K562 (cell line): ENCODE measurements at regions not wholly inside any gene's neighbourhood (a gene's known extent, or its start where the extent isn't known, plus 50 kb on each side); places are given as distances from the start of the nearest gene placed in this dataset.
"Not testable (repeated sequence)": the region's sequence is repeated elsewhere in the genome, so short reads cannot be mapped to it uniquely, and the experiment has no call there.

Experiments
- ATAC-seq: fragments of 200-7000 bp; cut with Tn5 transposase; 3 replicates; pipeline ENCODE4 v1.9.1; 2020; ENCODE audit warnings: moderate library complexity
- BruUV-seq: library from RNA; stranded (reverse); fragments of 400-500 nt; replicated peaks from 2 replicates; lab custom pipeline; 2021; lab: Mats Ljungman, UMichigan
- CTCF ChIA-PET: fragments of 300-600 bp; formaldehyde crosslinking; extraction: SDS; loops from one replicate; lab custom pipeline; 2021; ENCODE audit warnings: low intra/inter-chr PET ratio; lab: Yijun Ruan, JAX
- POLR2A ChIA-PET: fragments of 300-600, 350-650 bp; sonication (Branson Sonifier 250); formaldehyde crosslinking; extraction: SDS; loops from one replicate; lab custom pipeline; 2021; ENCODE audit warnings: antibody characterized with exemption, inconsistent platforms; lab: Yijun Ruan, JAX
- DNase-seq, 4 experiments: peaks; one replicate each; pipeline versions ENCODE4 v3.0.0 to v3.0.0-alpha.2; 2011 to 2018; ENCODE audit warnings: low spot score in 3 of 4, mixed read lengths in 3 of 4; ENCODE audit errors: extremely low read depth in 1 of 4
- FAIRE-seq: peaks from 2 replicates; lab custom pipeline; 2011; peaks lifted over from hg19 to GRCh38; lab: Jason Lieb, UNC
- H2AFZ ChIP-seq: 2 replicates; pipeline ENCODE4 v1.6.0; 2011; ENCODE audit warnings: low read depth, low read length, control low read depth, inconsistent platforms
- H3K27ac ChIP-seq: fragments of 200-600 bp; 3 replicates; pipeline ENCODE4 v1.8.0; 2011; ENCODE audit warnings: low read depth, mild to moderate bottlenecking, control low read depth, inconsistent platforms, low read length, moderate library complexity, mixed read lengths; ENCODE audit errors: extremely low read depth
- H3K27me3 ChIP-seq, 2 experiments: fragments of 300-600 bp in 1 of 2; 2 replicates in 1 of 2; 3 replicates in 1 of 2; pipeline versions ENCODE4 v1.6.0 to v1.8.0; 2011; ENCODE audit warnings: inconsistent platforms in 2 of 2, low read length in 2 of 2, mild to moderate bottlenecking in 1 of 2, mixed read lengths in 1 of 2, moderate library complexity in 1 of 2; ENCODE audit not compliant: control insufficient read depth in 2 of 2, insufficient read depth in 2 of 2
- H3K36me3 ChIP-seq: fragments of 300-600 bp; 3 replicates; pipeline ENCODE4 v1.8.0; 2011; ENCODE audit warnings: mild to moderate bottlenecking, low read length, inconsistent platforms; ENCODE audit not compliant: control insufficient read depth, insufficient read depth
- H3K4me1 ChIP-seq, 2 experiments: fragments of 200-600 bp in 1 of 2; replicated peaks in 1 of 2; 2 replicates in 1 of 2; 3 replicates in 1 of 2; pipeline versions ENCODE4 v1.5.1 to v1.8.0; 2011; ENCODE audit warnings: inconsistent platforms in 2 of 2, low read length in 2 of 2, mild to moderate bottlenecking in 1 of 2, mixed read lengths in 1 of 2, moderate library complexity in 1 of 2; ENCODE audit not compliant: control insufficient read depth in 2 of 2, insufficient read depth in 2 of 2
- H3K4me2 ChIP-seq: 2 replicates; pipeline ENCODE4 v1.6.1; 2011; ENCODE audit warnings: low read length, control low read depth, inconsistent platforms, mixed read lengths; ENCODE audit not compliant: insufficient read depth
- H3K4me3 ChIP-seq: fragments of 200-600 bp; sonication (generic), shearing (Covaris generic); 2 replicates; pipeline ENCODE4 v1.5.1; 2016; ENCODE audit warnings: control low read depth, inconsistent platforms
- H3K79me2 ChIP-seq: fragments of 200-600 bp; 3 replicates; pipeline ENCODE4 v1.8.0; 2011; ENCODE audit warnings: low read length, inconsistent platforms; ENCODE audit not compliant: control insufficient read depth, insufficient read depth
- H3K9ac ChIP-seq, 2 experiments: 2 replicates each; pipeline versions ENCODE4 v1.6.0 to v1.6.1; 2011; ENCODE audit warnings: low read depth in 2 of 2, low read length in 2 of 2, control low read depth in 1 of 2, inconsistent platforms in 1 of 2, mild to moderate bottlenecking in 1 of 2, mixed read lengths in 1 of 2; ENCODE audit not compliant: insufficient read depth in 1 of 2
- H3K9me1 ChIP-seq: one replicate; pipeline ENCODE4 v1.6.0; 2011; ENCODE audit warnings: inconsistent platforms, mild to moderate bottlenecking, low read length, moderate library complexity; ENCODE audit not compliant: control insufficient read depth, insufficient read depth
- H3K9me3 ChIP-seq: replicated peaks from 2 replicates; pipeline ENCODE4 v1.5.1; 2011; ENCODE audit warnings: low read depth, low read length, inconsistent platforms; ENCODE audit not compliant: control insufficient read depth, insufficient read depth
- H4K20me1 ChIP-seq: replicated peaks from 2 replicates; pipeline ENCODE4 v1.6.1; 2011; ENCODE audit warnings: low read length, inconsistent platforms, mixed read lengths; ENCODE audit not compliant: control insufficient read depth, insufficient read depth
- ADNP ChIP-seq: fragments of 200-800 bp; sonication (Bioruptor generic); IDR thresholded peaks from 2 replicates; pipeline ENCODE4 v1.6.1; 2016; ENCODE audit warnings: missing genetic modification characterization, missing compliant biosample characterization
- CREM ChIP-seq: IDR thresholded peaks from 2 replicates; pipeline ENCODE4 v1.6.1; 2014; ENCODE audit warnings: antibody characterized with exemption, low read depth
- CTBP1 ChIP-seq: fragments of 450-650 bp; IDR thresholded peaks from 2 replicates; pipeline ENCODE4 v1.6.1; 2016; ENCODE audit warnings: borderline replicate concordance
- DPF2 ChIP-seq: fragments of 450-650 bp; IDR thresholded peaks from 2 replicates; pipeline ENCODE4 v1.6.1; 2016
- EHMT2 ChIP-seq: fragments of 450-650 bp; IDR thresholded peaks from 2 replicates; pipeline ENCODE4 v1.6.1; 2018; ENCODE audit warnings: antibody characterized with exemption
- ELF1 ChIP-seq: fragments of 200-800 bp; sonication (Bioruptor generic); IDR thresholded peaks from 2 replicates; pipeline ENCODE4 v1.6.1; 2016; ENCODE audit warnings: missing genetic modification characterization, missing compliant biosample characterization
- ETV1 ChIP-seq: fragments of 450-650 bp; conservative IDR thresholded peaks from 2 replicates; pipeline ENCODE4 v1.6.1; 2016; ENCODE audit warnings: missing genetic modification characterization, control low read depth, low read depth, missing compliant biosample characterization
- FOSL1 ChIP-seq: fragments of 200-800 bp; sonication (Bioruptor generic); conservative IDR thresholded peaks from 2 replicates; pipeline ENCODE4 v1.6.1; 2016; ENCODE audit warnings: missing genetic modification characterization, missing compliant biosample characterization
- FOXM1 ChIP-seq, 2 experiments: fragments of 450-650 bp in 1 of 2; sonication (generic) in 1 of 2; formaldehyde crosslinking in 1 of 2; IDR thresholded peaks; 2 replicates each; pipeline versions ENCODE4 v1.6.1 to v1.9.0; 2017 to 2022; ENCODE audit warnings: low read depth in 2 of 2, mild to moderate bottlenecking in 2 of 2, missing genetic modification reagents in 1 of 2, moderate library complexity in 1 of 2
- L3MBTL2 ChIP-seq: fragments of 450-650 bp; IDR thresholded peaks from 2 replicates; pipeline ENCODE4 v1.6.1; 2016; ENCODE audit warnings: mild to moderate bottlenecking, moderate library complexity
- MAFF ChIP-seq: IDR thresholded peaks from 2 replicates; pipeline ENCODE4 v1.6.1; 2012; ENCODE audit warnings: low read length, improper control_type of control experiment
- NR2C1 ChIP-seq, 2 experiments: fragments of 450-650 bp; IDR thresholded peaks; 2 replicates each; pipeline ENCODE4 v1.6.1; 2017; ENCODE audit warnings: mild to moderate bottlenecking in 2 of 2, antibody characterized with exemption in 1 of 2, inconsistent platforms in 1 of 2, missing compliant biosample characterization in 1 of 2, missing genetic modification characterization in 1 of 2
- TAL1 ChIP-seq: fragments of 450-650 bp; IDR thresholded peaks from 2 replicates; pipeline ENCODE4 v1.6.1; 2016; ENCODE audit warnings: mild to moderate bottlenecking
- TBL1XR1 ChIP-seq, 2 experiments: IDR thresholded peaks; 2 replicates each; pipeline ENCODE4 v1.6.1; 2012; ENCODE audit warnings: improper control_type of control experiment in 2 of 2, low read length in 2 of 2, mild to moderate bottlenecking in 1 of 2
- TCF3 ChIP-seq: sonication (generic); formaldehyde crosslinking; IDR thresholded peaks from 2 replicates; pipeline ENCODE4 v1.4.0; 2020; ENCODE audit warnings: mild to moderate bottlenecking, missing genetic modification reagents
- ZNF316 ChIP-seq: fragments of 450-650 bp; IDR thresholded peaks from 2 replicates; pipeline ENCODE4 v1.6.1; 2016
- WGBS: fragments of 100-300 bp; shearing (Covaris generic); methylation state at CpG from one replicate; pipeline ENCODE4 v1.1.6; 2016; ENCODE audit warnings: low coverage, mixed read lengths; ENCODE audit not compliant: insufficient coverage; ENCODE audit errors: missing lambda C conversion rate; 5-methylcytosine and 5-hydroxymethylcytosine counted together
- in situ Hi-C: fragments of 300-500 bp; cut with MboI; formaldehyde crosslinking; loops from 4 replicates; pipeline ENCODE4 v1.15.0; 2018; ENCODE audit warnings: inconsistent platforms, mixed read lengths
- intact Hi-C: fragments of 100-400 bp; cut with micrococcal nuclease; formaldehyde crosslinking; loops from 2 replicates; pipeline ENCODE4 v1.14.2; 2022
- TF ChIP-seq, protein P1 (sequence below): fragments of 250-450 bp; sonication (Bioruptor Pico); IDR thresholded peaks from 2 replicates; pipeline ENCODE4 v1.4.0; 2020
- TF ChIP-seq, protein P2 (sequence below), 3 experiments: fragments of 200-800 bp in 1 of 3; fragments of 250-450 bp in 1 of 3; fragments of 450-650 bp in 1 of 3; sonication (Bioruptor Pico) in 1 of 3; sonication (Bioruptor generic) in 1 of 3; formaldehyde crosslinking in 1 of 3; IDR thresholded peaks; 2 replicates each; pipeline versions ENCODE4 v1.6.1 to v1.8.0; 2016 to 2022; ENCODE audit warnings: mild to moderate bottlenecking in 2 of 3, missing genetic modification characterization in 2 of 3, missing compliant biosample characterization in 1 of 3, moderate library complexity in 1 of 3

DNA sequence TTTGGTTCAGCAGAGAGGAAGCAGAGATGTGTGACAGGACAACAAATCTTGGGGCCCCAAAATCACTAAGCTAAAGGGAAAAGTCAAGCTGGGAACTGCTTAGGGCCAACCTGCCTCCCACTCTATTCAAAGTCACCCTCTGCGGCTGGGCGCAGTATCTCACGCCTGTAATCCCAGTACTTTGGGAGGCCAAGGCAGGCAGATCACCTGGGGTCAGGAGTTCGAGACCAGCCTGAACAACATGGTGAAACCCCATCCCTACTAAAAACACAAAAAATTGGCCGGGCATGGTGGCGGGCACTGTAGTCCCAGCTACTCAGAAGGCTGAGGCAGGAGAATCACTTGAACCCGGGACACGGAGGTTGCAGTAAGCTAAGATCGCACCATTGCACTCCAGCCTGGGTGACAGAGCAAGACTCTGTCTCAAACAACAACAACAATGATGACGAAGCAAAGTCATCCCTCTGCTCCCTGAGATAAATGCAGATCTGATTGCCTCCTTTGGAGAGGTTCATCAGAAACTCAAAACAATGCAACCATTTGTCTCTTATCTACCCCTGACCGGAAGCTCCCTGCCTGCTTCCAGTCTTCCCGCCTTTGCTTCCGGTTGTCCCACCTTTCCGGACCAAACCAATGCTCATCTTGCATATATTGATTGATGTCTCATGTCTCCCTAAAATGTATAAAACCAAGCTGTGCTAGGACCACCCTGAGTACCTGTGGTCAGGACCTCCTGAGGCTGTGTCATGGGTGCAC, 136.4 kb upstream of the AFDN start:
- POLR2A ChIA-PET, result interaction anchor here (0.6 to 1.0 kb wide), 3 partner anchors 8 to 17 kb away, joined by 3 to 4 read pairs (median 3); no protein-coding TSS in a partner anchor
- peak overlapping the region; percentile 55; the same call in 1 of the 2 replicates for H3K4me2 ChIP-seq
- peaks cover 8 to 37% of the 10 kb centered on the region in 2 experiments; a peak in 3 of 5 replicates for H3K27me3 ChIP-seq
- H3K9ac ChIP-seq; intact Hi-C loops; BruUV-seq; CTCF ChIA-PET; H3K9me1 ChIP-seq; H3K79me2 ChIP-seq; H2AFZ ChIP-seq; H3K36me3 ChIP-seq; H4K20me1 ChIP-seq; H3K9me3 ChIP-seq; H3K4me1 ChIP-seq; in situ Hi-C loops; H3K27ac ChIP-seq; H3K4me3 ChIP-seq; TF ChIP-seq NR2C1 (IDR thresholded peaks at IDR 0.05); FOXM1 (CRISPR knock-in tag; IDR thresholded peaks at IDR 0.05; ENCODE audit: low read depth): not testable (repeated sequence)
- DNase-seq (peak in 2 of 4 experiments; percentile 33 to 36), ATAC-seq (peak; percentile 82), FAIRE-seq (peak; percentile 11)
- 3% methylated on average over 14 of the region's 14 CpGs for WGBS
- TF ChIP-seq ADNP (tag) (0 out of 2 replicates have a peak, but pooled peaks have one; percentile 19), TAL1 (peak; percentile 76), FOSL1 (tag) (peak; percentile 66; the same call in 1 of the 2 replicates), ZNF316 (peak; percentile 96), CREM (peak; percentile 46; the same call in 1 of the 2 replicates), ETV1 (tag) (peak; percentile 76), TCF3 (CRISPR knock-in tag) (peak; percentile 67), DPF2 (peak; percentile 88), ELF1 (tag) (peak; percentile 64), NR2C1 (tag; IDR thresholded peaks at IDR 0.05) (peak; percentile 54), L3MBTL2 (0 out of 2 replicates have a peak, but pooled peaks have one; percentile 33), TBL1XR1 (IDR thresholded peaks at IDR 0.05; ENCODE audit: low read length in 2 of 2) (0 out of 4 replicates have a peak, but pooled peaks of 1 of the 2 experiments have one; percentile 14), MAFF (peak; percentile 56; the same call in 1 of the 2 replicates), CTBP1 (peak; percentile 83), EHMT2 (0 out of 2 replicates have a peak, but pooled peaks have one; percentile 65), FOXM1 (IDR thresholded peaks at IDR 0.05; ENCODE audit: low read depth) (0 out of 2 replicates have a peak, but pooled peaks have one; percentile 45)
- TF ChIP-seq, protein P1, sequence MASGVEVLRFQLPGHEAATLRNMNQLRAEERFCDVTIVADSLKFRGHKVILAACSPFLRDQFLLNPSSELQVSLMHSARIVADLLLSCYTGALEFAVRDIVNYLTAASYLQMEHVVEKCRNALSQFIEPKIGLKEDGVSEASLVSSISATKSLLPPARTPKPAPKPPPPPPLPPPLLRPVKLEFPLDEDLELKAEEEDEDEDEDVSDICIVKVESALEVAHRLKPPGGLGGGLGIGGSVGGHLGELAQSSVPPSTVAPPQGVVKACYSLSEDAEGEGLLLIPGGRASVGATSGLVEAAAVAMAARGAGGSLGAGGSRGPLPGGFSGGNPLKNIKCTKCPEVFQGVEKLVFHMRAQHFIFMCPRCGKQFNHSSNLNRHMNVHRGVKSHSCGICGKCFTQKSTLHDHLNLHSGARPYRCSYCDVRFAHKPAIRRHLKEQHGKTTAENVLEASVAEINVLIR, result 0 out of 2 replicates have a peak, but pooled peaks have one; percentile 5
- TF ChIP-seq, protein P2, sequence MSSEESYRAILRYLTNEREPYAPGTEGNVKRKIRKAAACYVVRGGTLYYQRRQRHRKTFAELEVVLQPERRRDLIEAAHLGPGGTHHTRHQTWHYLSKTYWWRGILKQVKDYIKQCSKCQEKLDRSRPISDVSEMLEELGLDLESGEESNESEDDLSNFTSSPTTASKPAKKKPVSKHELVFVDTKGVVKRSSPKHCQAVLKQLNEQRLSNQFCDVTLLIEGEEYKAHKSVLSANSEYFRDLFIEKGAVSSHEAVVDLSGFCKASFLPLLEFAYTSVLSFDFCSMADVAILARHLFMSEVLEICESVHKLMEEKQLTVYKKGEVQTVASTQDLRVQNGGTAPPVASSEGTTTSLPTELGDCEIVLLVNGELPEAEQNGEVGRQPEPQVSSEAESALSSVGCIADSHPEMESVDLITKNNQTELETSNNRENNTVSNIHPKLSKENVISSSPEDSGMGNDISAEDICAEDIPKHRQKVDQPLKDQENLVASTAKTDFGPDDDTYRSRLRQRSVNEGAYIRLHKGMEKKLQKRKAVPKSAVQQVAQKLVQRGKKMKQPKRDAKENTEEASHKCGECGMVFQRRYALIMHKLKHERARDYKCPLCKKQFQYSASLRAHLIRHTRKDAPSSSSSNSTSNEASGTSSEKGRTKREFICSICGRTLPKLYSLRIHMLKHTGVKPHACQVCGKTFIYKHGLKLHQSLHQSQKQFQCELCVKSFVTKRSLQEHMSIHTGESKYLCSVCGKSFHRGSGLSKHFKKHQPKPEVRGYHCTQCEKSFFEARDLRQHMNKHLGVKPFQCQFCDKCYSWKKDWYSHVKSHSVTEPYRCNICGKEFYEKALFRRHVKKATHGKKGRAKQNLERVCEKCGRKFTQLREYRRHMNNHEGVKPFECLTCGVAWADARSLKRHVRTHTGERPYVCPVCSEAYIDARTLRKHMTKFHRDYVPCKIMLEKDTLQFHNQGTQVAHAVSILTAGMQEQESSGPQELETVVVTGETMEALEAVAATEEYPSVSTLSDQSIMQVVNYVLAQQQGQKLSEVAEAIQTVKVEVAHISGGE (CRISPR knock-in tag; IDR thresholded peaks at IDR 0.05), result peak in 2 of 3 experiments; percentile 74 to 80; a peak in 4 of 6 replicates
